ENCODE measurements at regions not wholly inside any gene's neighbourhood (a gene's known extent, or its start where the extent isn't known, plus 50 kb on each side); places are given as distances from the start of the nearest gene placed in this dataset.

- intact Hi-C loops (cut with DNase I), result no loop called here
- H3K36me3 ChIP-seq, result no peaks in the 10 kb centered on the region
- DNase-seq, result no peak
- no peak overlapping the region for H3K27ac ChIP-seq
- H3K4me1 ChIP-seq, result peaks cover 0 to 14% (median 0%) of the 10 kb centered on the region in 3 donors
- H3K27me3 ChIP-seq, result no peaks in the 10 kb centered on the region
- 42 to 51% methylated on average over 2 to 6 of the region's 7 CpGs for WGBS, 2 donors
- no peaks in the 10 kb centered on the region for H3K9me3 ChIP-seq
- H3K4me3 ChIP-seq, result no peak overlapping the region
- TF ChIP-seq CTCF (IDR thresholded peaks at IDR 0.05), result no peak
- TF ChIP-seq POLR2A (IDR thresholded peaks at IDR 0.05), result no peak
These were observed 144.0 kb upstream of the PJA1 start for GRCh38 chrX:69309074-69309792.

GRCh38 chrX:69307756-69308155 lies 142.5 kb upstream of the PJA1 start:
- Histone ChIP-seq H3K4me1 (peaks cover 0 to 14% (median 0%) of the 10 kb centered on the region in 3 donors), H3K27me3 (no peaks in the 10 kb centered on the region), H3K36me3 (no peaks in the 10 kb centered on the region), H3K4me3 (no peak overlapping the region), H3K9me3 (no peaks in the 10 kb centered on the region), H3K27ac (no peak overlapping the region)
- TF ChIP-seq POLR2A (IDR thresholded peaks at IDR 0.05), result no peak
- no peak for TF ChIP-seq CTCF (IDR thresholded peaks at IDR 0.05)
- intact Hi-C loops (cut with DNase I), result no loop called here
- whole genome bisulfite sequencing, 2 donors, result 73% methylated on average over 8 of the region's 10 CpGs; no CpG with 5 or more reads in 1 of the 2 donors
- no peak for DNase-seq

- 100% methylated on average over 1 of the region's 1 CpG; no CpG with 5 or more reads in 1 of the 2 donors for WGBS, 2 donors
- no peak for DNase-seq
- Histone ChIP-seq H3K36me3 (no peaks in the 10 kb centered on the region), H3K27ac (no peak overlapping the region), H3K4me3 (no peak overlapping the region), H3K27me3 (peaks cover 0 to 2% (median 0%) of the 10 kb centered on the region in 4 donors), H3K9me3 (no peaks in the 10 kb centered on the region), H3K4me1 (peaks cover 0 to 14% (median 0%) of the 10 kb centered on the region in 3 donors)
- no peak for TF ChIP-seq POLR2A (IDR thresholded peaks at IDR 0.05)
- intact Hi-C loops (cut with DNase I), result no loop called here
These were observed 141.8 kb upstream of the PJA1 start for GRCh38 chrX:69307029-69307428.

GRCh38 chrX:69306063-69306404 lies 140.8 kb upstream of the PJA1 start:
- no peaks in the 10 kb centered on the region for H3K36me3 ChIP-seq
- no peak overlapping the region for H3K4me3 ChIP-seq
- DNase-seq, result no peak
- H3K4me1 ChIP-seq, result peaks cover 0 to 14% (median 0%) of the 10 kb centered on the region in 3 donors
- 60% methylated on average over 3 of the region's 7 CpGs; no CpG with 5 or more reads in 1 of the 2 donors for WGBS, 2 donors
- H3K27me3 ChIP-seq, result peaks cover 0 to 5% (median 0%) of the 10 kb centered on the region in 4 donors
- no peak for TF ChIP-seq CTCF (IDR thresholded peaks at IDR 0.05)
- no peak for TF ChIP-seq POLR2A (IDR thresholded peaks at IDR 0.05)
- H3K27ac ChIP-seq, result no peak overlapping the region
- intact Hi-C loops (cut with DNase I), result no loop called here
- H3K9me3 ChIP-seq, result no peaks in the 10 kb centered on the region

GRCh38 chrX:69305333-69306062 lies 140.2 kb upstream of the PJA1 start:
- H3K27me3 ChIP-seq, result peaks cover 0 to 5% (median 0%) of the 10 kb centered on the region in 4 donors
- H3K27ac ChIP-seq, result no peak overlapping the region
- H3K36me3 ChIP-seq, result no peaks in the 10 kb centered on the region
- H3K9me3 ChIP-seq, result no peaks in the 10 kb centered on the region
- TF ChIP-seq POLR2A (IDR thresholded peaks at IDR 0.05), result no peak
- no peak for TF ChIP-seq CTCF (IDR thresholded peaks at IDR 0.05)
- no peak for DNase-seq
- peak overlapping the region in 1 of 4 donors; percentile 7 for H3K4me3 ChIP-seq
- intact Hi-C loops (cut with DNase I), result no loop called here
- H3K4me1 ChIP-seq, result peaks cover 0 to 14% (median 0%) of the 10 kb centered on the region in 3 donors
- WGBS, 2 donors, result 5 to 67% methylated on average over 6 to 16 of the region's 39 CpGs
